AG04450 (cell line): ENCODE measurements at regions not wholly inside any gene's neighbourhood (a gene's known extent, or its start where the extent isn't known, plus 50 kb on each side); places are given as distances from the start of the nearest gene placed in this dataset.

ENCODE experiments used
- CTCF ChIA-PET: fragments of 300-600, 350-600 bp; formaldehyde crosslinking; extraction: SDS; loops from one replicate; lab custom pipeline; 2022; ENCODE audit warnings: antibody characterized with exemption, inconsistent platforms; lab: Charles Lee
- POLR2A ChIA-PET: fragments of 350-600 bp; formaldehyde crosslinking; extraction: SDS; loops from one replicate; lab custom pipeline; 2021; ENCODE audit warnings: antibody characterized with exemption, inconsistent platforms; lab: Yijun Ruan, JAX
- DNase-seq: peaks from one replicate; pipeline ENCODE4 v3.0.0-alpha.2; 2011; ENCODE audit warnings: low read depth, low spot score
- H3K27ac ChIP-seq: one replicate; pipeline ENCODE4 v1.5.1; 2012; ENCODE audit warnings: low read depth, low read length, control low read depth
- H3K27me3 ChIP-seq: one replicate; pipeline ENCODE4 v1.6.0; 2012; ENCODE audit warnings: low read length; ENCODE audit not compliant: control insufficient read depth, insufficient read depth
- H3K4me3 ChIP-seq: 2 replicates; pipeline ENCODE4 v1.5.1; 2011; ENCODE audit warnings: mild to moderate bottlenecking, low read depth, low read length, control low read depth
- H3K9me3 ChIP-seq: 2 replicates; pipeline ENCODE4 v1.5.1; 2012; ENCODE audit warnings: low read length; ENCODE audit not compliant: control insufficient read depth, insufficient read depth
- TF ChIP-seq, protein P1 (sequence below): IDR thresholded peaks from 2 replicates; pipeline ENCODE4 v1.5.1; 2011; ENCODE audit warnings: low read depth, low read length, control low read depth, inconsistent platforms

- H3K27me3 ChIP-seq = peaks cover 8% of the 10 kb centered on the region
- H3K27ac ChIP-seq = no peak overlapping the region
- peaks cover 10% of the 10 kb centered on the region; the same call in 1 of the 2 replicates for H3K9me3 ChIP-seq
- TF ChIP-seq, protein P1, sequence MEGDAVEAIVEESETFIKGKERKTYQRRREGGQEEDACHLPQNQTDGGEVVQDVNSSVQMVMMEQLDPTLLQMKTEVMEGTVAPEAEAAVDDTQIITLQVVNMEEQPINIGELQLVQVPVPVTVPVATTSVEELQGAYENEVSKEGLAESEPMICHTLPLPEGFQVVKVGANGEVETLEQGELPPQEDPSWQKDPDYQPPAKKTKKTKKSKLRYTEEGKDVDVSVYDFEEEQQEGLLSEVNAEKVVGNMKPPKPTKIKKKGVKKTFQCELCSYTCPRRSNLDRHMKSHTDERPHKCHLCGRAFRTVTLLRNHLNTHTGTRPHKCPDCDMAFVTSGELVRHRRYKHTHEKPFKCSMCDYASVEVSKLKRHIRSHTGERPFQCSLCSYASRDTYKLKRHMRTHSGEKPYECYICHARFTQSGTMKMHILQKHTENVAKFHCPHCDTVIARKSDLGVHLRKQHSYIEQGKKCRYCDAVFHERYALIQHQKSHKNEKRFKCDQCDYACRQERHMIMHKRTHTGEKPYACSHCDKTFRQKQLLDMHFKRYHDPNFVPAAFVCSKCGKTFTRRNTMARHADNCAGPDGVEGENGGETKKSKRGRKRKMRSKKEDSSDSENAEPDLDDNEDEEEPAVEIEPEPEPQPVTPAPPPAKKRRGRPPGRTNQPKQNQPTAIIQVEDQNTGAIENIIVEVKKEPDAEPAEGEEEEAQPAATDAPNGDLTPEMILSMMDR = no peak
- CTCF ChIA-PET = interaction anchor here (0.6 kb wide), 1 partner anchor 40 kb away, joined by 4 read pairs; no protein-coding TSS in a partner anchor
- POLR2A ChIA-PET = no interaction called here
- H3K4me3 ChIP-seq = no peak overlapping the region
- no peak for DNase-seq
These were observed 91.9 kb downstream of the CD164 start for GRCh38 chr6:109290143-109290931.

DNA sequence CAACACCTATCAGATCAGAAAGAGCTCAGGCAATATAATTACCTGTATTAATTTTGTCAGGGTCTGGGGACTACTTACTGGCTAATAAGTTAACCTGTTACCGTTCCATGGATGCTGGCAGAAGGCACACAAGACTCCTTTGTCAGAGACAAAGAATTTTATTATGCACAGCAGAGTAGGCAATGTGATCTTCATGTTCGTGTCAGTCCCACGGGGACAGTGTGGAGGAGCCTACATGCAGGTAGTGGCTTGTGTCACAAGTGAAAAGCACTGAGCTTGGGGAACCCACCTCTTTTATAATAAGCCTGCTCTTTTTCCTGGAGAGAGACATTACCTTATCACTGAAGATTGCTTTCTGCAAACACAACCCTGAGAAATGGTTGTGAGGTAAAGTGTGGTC is 96.9 kb downstream of the CD164 start:
- TF ChIP-seq, protein P1 = no peak
- CTCF ChIA-PET = no interaction called here
- POLR2A ChIA-PET = no interaction called here
- H3K27me3 ChIP-seq = peaks cover 4% of the 10 kb centered on the region
- no peak overlapping the region for H3K4me3 ChIP-seq
- H3K27ac ChIP-seq = no peak overlapping the region
- no peak for DNase-seq
- H3K9me3 ChIP-seq = peaks cover 5% of the 10 kb centered on the region; the same call in 1 of the 2 replicates

GRCh38 chr6:109284675-109285074 is 97.6 kb downstream of the CD164 start:
- ChIA-PET CTCF (no interaction called here), POLR2A (no interaction called here)
- Histone ChIP-seq H3K27ac (no peak overlapping the region), H3K4me3 (no peak overlapping the region), H3K9me3 (no peaks in the 10 kb centered on the region), H3K27me3 (no peaks in the 10 kb centered on the region)
- TF ChIP-seq, protein P1 = no peak
- no peak for DNase-seq

DNA sequence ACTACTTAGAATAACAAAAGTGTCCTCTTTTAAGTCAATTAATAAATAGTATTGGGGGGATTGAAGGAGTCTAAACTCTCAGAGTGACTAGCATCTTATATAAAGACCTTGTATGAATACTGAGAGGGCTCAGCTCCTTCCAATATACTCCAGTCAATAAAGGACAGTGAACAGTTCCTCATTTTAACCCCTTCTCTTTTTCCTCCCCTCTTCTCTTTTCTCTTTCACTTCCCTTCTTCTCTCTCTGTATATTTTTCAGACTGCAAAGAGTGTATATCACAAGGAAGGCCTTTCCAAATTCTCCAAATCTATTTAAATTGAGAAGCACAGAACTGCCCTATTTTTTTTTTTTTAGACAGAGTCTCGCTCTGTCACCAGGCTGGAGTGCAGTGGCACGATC is 99.5 kb downstream of the CD164 start:
- ChIA-PET POLR2A (no interaction called here), CTCF (no interaction called here)
- Histone ChIP-seq H3K27me3 (peaks cover 3% of the 10 kb centered on the region), H3K4me3 (no peak overlapping the region), H3K27ac (no peak overlapping the region), H3K9me3 (no peaks in the 10 kb centered on the region)
- DNase-seq = no peak
- TF ChIP-seq, protein P1 = no peak

- no peaks in the 10 kb centered on the region for H3K9me3 ChIP-seq
- H3K4me3 ChIP-seq = no peak overlapping the region
- TF ChIP-seq, protein P1 = no peak
- peaks cover 6% of the 10 kb centered on the region for H3K27me3 ChIP-seq
- POLR2A ChIA-PET = no interaction called here
- no peak overlapping the region for H3K27ac ChIP-seq
- CTCF ChIA-PET = no interaction called here
- no peak for DNase-seq
These were observed 102.6 kb downstream of the CD164 start for GRCh38 chr6:109279628-109280027.
